ENCODE measurements at regions not wholly inside any gene's neighbourhood (a gene's known extent, or its start where the extent isn't known, plus 50 kb on each side); places are given as distances from the start of the nearest gene placed in this dataset.

- no peak for TF ChIP-seq JUND (IDR thresholded peaks at IDR 0.05; ENCODE audit: low read depth)
- in situ Hi-C loops (cut with HindIII; ENCODE audit: low pct_unique_long_range_greater_than_20kb, low sequenced_read_pairs), result no loop called here
- DNase-seq (ENCODE audit: low read depth in 1 of 2, low spot score in 1 of 2), result no peak
These were observed 64.2 kb upstream of the ADRA2C start for GRCh38 chr4:3701736-3702560.

- no peak for TF ChIP-seq JUND (IDR thresholded peaks at IDR 0.05; ENCODE audit: low read depth)
- in situ Hi-C loops (cut with HindIII; ENCODE audit: low pct_unique_long_range_greater_than_20kb, low sequenced_read_pairs), result no loop called here
- DNase-seq (ENCODE audit: low read depth in 1 of 2, low spot score in 1 of 2), result peak in 1 of 2 experiments; percentile 41
These were observed 64.9 kb upstream of the ADRA2C start for GRCh38 chr4:3701271-3701734.

GRCh38 chr4:3700736-3701135 is 65.4 kb upstream of the ADRA2C start:
- in situ Hi-C loops (cut with HindIII; ENCODE audit: low pct_unique_long_range_greater_than_20kb, low sequenced_read_pairs), result no loop called here
- no peak for TF ChIP-seq JUND (IDR thresholded peaks at IDR 0.05; ENCODE audit: low read depth)
- DNase-seq (ENCODE audit: low read depth in 1 of 2, low spot score in 1 of 2), result no peak

DNA sequence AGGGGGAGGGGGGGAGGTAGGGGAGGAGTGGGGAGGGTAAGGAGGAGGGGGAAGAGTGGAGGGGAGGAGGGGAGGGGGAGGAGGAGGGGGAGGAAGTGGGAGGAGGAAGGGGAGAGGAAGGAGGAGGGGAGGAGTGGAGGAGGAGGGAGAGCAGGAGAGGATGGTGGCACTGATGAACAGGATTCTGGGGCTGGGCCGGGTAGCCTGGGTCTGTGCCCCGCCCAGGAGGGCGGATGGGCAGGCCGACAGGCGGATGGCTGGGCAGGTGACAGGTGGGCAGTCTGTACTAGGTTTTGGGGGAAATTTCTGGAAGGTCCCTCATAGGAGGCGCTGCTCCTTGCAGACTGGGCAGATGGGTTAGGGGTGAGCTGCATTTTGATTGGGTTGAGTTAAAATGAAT is 66.0 kb upstream of the ADRA2C start:
- DNase-seq (ENCODE audit: low read depth in 1 of 2, low spot score in 1 of 2), result no peak
- in situ Hi-C loops (cut with HindIII; ENCODE audit: low pct_unique_long_range_greater_than_20kb, low sequenced_read_pairs), result no loop called here
- no peak for TF ChIP-seq JUND (IDR thresholded peaks at IDR 0.05; ENCODE audit: low read depth)

GRCh38 chr4:3699678-3700077 is 66.5 kb upstream of the ADRA2C start:
- TF ChIP-seq JUND (IDR thresholded peaks at IDR 0.05; ENCODE audit: low read depth), result no peak
- in situ Hi-C loops (cut with HindIII; ENCODE audit: low pct_unique_long_range_greater_than_20kb, low sequenced_read_pairs), result no loop called here
- no peak for DNase-seq (ENCODE audit: low read depth in 1 of 2, low spot score in 1 of 2)

GRCh38 chr4:3699261-3699660 is 66.9 kb upstream of the ADRA2C start:
- in situ Hi-C loops (cut with HindIII; ENCODE audit: low pct_unique_long_range_greater_than_20kb, low sequenced_read_pairs), result no loop called here
- no peak for DNase-seq (ENCODE audit: low read depth in 1 of 2, low spot score in 1 of 2)
- TF ChIP-seq JUND (IDR thresholded peaks at IDR 0.05; ENCODE audit: low read depth), result no peak

GRCh38 chr4:3697033-3697432 is 69.2 kb upstream of the ADRA2C start:
- no peak for DNase-seq (ENCODE audit: low read depth in 1 of 2, low spot score in 1 of 2)
- TF ChIP-seq JUND (IDR thresholded peaks at IDR 0.05; ENCODE audit: low read depth), result no peak
- in situ Hi-C loops (cut with HindIII; ENCODE audit: low pct_unique_long_range_greater_than_20kb, low sequenced_read_pairs), result no loop called here

GRCh38 chr4:3690551-3691152 is 75.5 kb upstream of the ADRA2C start:
- in situ Hi-C loops (cut with HindIII; ENCODE audit: low pct_unique_long_range_greater_than_20kb, low sequenced_read_pairs), result no loop called here

GRCh38 chr4:3689576-3690550 is 76.3 kb upstream of the ADRA2C start:
- in situ Hi-C loops (cut with HindIII; ENCODE audit: low pct_unique_long_range_greater_than_20kb, low sequenced_read_pairs), result no loop called here
- no peak for TF ChIP-seq JUND (IDR thresholded peaks at IDR 0.05; ENCODE audit: low read depth)
- no peak for DNase-seq (ENCODE audit: low read depth in 1 of 2, low spot score in 1 of 2)

More at GRCh38 chr4:3690551-3691152, 75.5 kb upstream of the ADRA2C start:
- no peak for DNase-seq (ENCODE audit: low read depth in 1 of 2, low spot score in 1 of 2)
- no peak for TF ChIP-seq JUND (IDR thresholded peaks at IDR 0.05; ENCODE audit: low read depth)

GRCh38 chr4:3689006-3689405 is 77.2 kb upstream of the ADRA2C start:
- no peak for DNase-seq (ENCODE audit: low read depth in 1 of 2, low spot score in 1 of 2)
- no peak for TF ChIP-seq JUND (IDR thresholded peaks at IDR 0.05; ENCODE audit: low read depth)
- in situ Hi-C loops (cut with HindIII; ENCODE audit: low pct_unique_long_range_greater_than_20kb, low sequenced_read_pairs), result no loop called here

- in situ Hi-C loops (cut with HindIII; ENCODE audit: low pct_unique_long_range_greater_than_20kb, low sequenced_read_pairs), result no loop called here
- DNase-seq (ENCODE audit: low read depth in 1 of 2, low spot score in 1 of 2), result no peak
- no peak for TF ChIP-seq JUND (IDR thresholded peaks at IDR 0.05; ENCODE audit: low read depth)
These were observed 77.9 kb upstream of the ADRA2C start for GRCh38 chr4:3688018-3688998.
